ENCODE measurements at regions not wholly inside any gene's neighbourhood (a gene's known extent, or its start where the extent isn't known, plus 50 kb on each side); places are given as distances from the start of the nearest gene placed in this dataset.

DNA sequence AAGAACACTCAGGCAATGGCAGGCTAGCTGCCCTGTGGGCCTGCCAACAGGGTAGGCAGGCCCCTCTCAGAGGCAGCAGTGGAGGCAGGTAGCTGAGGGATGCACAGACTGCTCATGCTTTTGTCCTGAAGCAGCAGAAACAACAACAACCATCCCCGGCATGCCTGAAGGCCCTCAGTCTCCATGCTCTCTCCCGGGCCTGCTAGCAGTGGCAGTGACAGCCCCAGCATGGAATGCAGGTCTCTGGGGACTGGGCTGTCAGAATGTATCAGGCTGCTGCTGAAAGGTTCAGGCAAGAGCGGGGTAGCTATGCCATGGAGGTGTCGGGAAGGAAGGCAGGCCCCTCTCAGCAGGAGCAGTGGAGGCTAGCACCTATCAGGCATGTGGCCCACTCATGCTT is 209.8 kb downstream of the KCNJ3 start:
- TF ChIP-seq, protein P1, sequence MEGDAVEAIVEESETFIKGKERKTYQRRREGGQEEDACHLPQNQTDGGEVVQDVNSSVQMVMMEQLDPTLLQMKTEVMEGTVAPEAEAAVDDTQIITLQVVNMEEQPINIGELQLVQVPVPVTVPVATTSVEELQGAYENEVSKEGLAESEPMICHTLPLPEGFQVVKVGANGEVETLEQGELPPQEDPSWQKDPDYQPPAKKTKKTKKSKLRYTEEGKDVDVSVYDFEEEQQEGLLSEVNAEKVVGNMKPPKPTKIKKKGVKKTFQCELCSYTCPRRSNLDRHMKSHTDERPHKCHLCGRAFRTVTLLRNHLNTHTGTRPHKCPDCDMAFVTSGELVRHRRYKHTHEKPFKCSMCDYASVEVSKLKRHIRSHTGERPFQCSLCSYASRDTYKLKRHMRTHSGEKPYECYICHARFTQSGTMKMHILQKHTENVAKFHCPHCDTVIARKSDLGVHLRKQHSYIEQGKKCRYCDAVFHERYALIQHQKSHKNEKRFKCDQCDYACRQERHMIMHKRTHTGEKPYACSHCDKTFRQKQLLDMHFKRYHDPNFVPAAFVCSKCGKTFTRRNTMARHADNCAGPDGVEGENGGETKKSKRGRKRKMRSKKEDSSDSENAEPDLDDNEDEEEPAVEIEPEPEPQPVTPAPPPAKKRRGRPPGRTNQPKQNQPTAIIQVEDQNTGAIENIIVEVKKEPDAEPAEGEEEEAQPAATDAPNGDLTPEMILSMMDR (IDR thresholded peaks at IDR 0.05 in 4 of 5, conservative IDR thresholded peaks at IDR 0.05 in 1 of 5), result no peak
- TF ChIP-seq POLR2A (IDR thresholded peaks at IDR 0.05), result no peak
